AML-193 (cell line): ENCODE measurements at regions not wholly inside any gene's neighbourhood (a gene's known extent, or its start where the extent isn't known, plus 50 kb on each side); places are given as distances from the start of the nearest gene placed in this dataset.
"Not testable (repeated sequence)": the region's sequence is repeated elsewhere in the genome, so short reads cannot be mapped to it uniquely, and the experiment has no call there.

Experiments
- DNase-seq, 2 experiments: peaks; one replicate each; lab custom pipeline; 2025; lab: John Stamatoyannopoulos, UW

DNA sequence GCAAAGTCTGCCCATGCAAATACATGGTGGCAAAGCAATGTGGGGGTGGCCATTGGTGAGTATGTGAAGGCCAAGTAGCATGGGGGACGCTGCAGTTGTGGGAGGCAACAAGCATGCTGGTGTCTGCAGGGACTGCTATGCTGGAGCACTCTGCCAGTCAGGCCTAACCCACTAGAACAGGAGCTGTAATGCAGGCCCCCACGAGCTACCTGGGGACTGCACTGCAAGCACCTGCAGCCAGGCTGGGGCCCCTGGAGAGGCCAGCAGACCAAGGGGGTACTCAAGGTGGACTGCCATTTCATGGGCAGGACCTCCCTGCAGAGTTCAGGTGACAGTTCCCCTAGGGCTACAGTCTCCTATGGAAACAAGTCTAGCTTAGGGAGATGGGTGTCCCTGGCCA is 183.8 kb upstream of the PDE4D start:
- DNase-seq, result no peak

DNA sequence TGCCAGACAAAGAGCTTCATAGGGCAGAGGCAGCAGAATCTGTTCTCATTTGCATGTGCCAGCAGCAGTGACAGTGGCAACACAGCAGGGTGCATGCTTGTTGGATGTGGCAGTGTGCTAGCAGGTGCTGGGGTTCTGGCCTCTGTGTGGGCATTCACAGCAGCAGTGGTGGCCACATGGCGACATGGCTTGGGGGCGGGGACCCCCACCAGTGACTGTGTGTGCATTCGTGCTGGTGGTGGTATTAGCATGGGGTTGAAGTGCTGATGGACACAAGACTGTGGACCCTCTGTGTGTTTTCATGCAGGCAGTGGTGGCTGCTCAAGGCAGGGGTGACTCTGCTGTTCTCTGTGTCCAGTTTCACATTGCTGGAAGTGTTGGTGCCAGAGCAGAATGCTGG is 183.2 kb upstream of the PDE4D start:
- no peak for DNase-seq

- DNase-seq, result no peak
Measured at GRCh38 chr5:60066502-60066901, 173.0 kb upstream of the PDE4D start.

DNA sequence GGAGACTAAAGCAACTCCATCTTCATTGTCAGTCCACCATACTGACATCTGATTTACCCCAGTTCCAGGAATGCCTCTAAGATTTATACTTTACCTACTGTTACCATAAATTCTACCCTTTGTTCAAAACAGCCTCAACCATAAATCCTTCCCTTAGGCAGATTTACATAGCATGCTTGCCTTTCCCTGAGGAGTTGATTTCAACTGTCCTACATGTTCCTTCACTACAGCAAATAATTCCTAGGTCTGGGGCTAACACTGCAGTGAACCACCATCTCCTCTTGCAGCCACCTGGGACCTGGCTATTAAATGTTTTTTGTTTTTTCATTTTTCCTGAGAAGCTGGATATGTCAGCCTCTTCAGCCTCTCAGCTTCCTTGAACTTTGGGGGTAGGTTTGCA is 166.9 kb upstream of the PDE4D start:
- DNase-seq, result no peak

DNA sequence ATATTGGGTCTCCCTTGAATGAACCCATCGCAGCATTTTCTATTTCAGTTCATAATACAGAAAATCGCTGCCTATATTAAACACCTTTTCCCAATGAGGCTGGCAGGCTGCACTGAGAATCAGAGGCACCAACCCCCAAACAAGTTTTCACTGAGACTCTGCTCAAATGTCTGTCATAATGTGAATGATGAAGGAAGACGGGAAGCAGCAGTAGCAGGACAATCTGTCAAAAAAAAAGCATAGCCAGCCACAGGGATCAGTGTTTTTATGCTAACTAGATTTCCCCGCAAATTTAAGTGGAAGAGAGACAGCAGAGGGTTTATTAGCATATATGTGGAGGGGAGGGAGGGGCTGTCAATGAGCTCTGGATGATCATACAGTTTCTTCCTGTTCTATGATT is 162.7 kb upstream of the PDE4D start:
- DNase-seq, result no peak

GRCh38 chr5:60055168-60055567 is 161.6 kb upstream of the PDE4D start:
- no peak for DNase-seq

DNA sequence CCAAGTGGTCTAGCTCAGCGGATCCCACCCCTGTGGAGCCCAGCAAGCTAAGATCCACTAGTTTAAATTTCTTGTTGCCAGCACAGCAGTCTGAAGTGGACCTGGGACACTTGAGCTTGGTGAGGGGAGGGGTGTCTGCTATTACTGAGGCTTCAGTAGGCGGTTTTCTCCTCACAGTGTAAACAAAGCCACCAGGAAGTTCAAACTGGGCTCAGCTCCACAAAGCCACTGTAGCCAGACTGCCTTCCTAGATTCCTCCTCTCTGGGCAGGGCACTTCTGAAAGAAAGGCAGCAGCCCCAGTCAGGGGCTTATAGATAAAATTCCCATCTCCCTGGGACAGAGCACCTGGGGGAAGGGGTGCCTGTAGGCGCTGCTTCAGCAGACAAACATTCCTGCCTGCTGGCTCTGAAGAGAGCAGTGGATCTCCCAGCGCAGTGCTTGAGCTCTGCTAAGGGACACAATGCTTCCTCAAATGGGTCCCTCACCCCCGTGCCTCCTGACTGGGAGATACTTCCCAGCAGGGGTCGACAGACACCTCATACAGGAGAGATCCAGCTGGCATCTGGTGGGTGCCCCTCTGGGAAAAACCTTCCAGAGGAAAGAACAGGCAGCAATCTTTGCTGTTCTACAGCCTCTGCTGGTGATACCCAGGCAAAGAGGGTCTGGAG is 148.6 kb upstream of the PDE4D start:
- not testable (repeated sequence) for DNase-seq

DNA sequence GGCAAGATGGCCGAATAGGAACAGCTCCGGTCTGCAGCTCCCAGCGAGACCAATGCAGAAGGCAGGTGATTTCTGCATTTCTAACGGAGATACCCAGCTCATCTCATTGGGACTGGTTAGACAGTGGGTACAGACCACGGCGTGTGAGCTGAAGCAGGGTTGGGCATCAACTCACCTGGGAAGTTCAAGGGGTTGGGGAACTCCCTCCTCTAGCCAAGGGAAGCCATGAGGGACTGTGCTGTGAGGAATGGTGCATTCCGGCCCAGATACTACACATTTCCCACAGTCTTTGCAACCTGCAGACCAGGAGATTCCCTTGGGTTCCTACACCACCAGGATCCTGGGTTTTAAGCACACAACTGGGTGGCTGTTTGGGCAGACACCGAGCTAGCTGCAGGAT is 148.0 kb upstream of the PDE4D start:
- not testable (repeated sequence) for DNase-seq

DNA sequence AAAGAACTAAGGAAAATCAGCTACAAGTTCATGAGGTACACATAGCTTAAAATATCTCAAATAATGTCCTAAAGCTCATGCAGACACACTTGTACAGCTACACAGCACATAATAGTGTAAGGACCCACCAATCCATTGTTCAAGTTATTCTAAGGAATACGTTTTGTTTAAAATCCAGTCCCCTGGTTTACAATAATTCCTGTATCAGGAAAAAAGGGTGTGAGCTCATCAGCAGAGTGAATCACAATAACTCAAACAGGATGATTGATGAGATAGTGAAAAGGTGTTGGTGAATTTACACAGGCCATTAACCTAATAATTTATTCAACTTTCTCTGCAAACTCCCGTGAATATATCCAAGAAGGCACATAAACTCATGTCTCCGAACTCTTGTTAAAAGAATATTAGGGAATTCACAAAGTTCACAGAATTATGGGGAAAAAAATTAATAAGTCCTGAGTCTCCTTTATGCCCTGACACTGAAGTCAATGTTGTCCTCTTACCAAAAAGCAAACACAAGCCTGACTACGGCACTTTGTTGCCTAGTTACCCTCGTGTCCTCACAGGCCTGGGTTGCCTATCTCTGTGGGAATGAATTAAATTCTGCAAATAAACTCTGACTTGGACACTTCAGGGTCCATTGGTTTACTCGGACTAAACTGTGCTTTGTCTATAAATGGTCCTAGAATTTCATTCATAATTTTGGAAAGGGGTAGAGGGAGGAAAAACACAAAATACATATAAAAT is 142.8 kb upstream of the PDE4D start:
- DNase-seq, result no peak

DNA sequence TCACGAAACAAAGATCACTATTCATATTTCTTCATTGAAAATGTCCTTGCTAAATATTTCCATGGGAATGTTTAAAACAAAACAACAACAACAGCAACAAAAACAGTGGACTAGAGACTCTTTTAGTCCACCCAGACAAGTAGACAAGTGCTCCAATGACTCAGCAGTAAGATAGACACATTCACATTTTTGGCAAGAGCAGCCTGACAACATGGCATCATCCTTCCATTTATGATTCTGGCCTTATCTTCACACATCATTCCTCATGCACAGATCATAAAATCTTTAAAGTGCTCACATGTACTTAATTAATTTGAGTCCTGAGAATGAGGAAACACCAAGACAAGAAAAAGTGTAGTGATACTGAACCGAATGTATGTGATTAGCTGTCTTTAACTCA is 132.6 kb upstream of the PDE4D start:
- no peak for DNase-seq

DNA sequence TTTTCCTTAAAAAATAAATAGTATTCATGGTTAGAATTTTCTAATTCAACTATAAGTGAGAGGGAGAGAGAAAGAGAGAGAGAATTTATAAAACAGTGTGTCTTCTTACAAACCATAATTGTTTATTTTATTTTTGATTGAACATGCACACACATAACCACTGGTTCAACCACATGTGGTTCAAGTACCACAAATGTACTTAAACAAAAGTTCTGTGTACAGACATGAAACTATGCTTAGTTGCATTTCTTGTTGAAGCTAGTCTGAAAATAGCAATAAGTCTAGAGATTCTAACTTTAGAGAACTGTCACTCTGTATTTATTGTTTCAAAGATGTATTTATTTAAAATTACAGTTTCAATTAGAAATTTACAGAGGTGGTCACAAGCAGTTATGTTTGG is 130.6 kb upstream of the PDE4D start:
- no peak for DNase-seq

- no peak for DNase-seq
Measured at GRCh38 chr5:60023255-60023654, 129.7 kb upstream of the PDE4D start.

DNA sequence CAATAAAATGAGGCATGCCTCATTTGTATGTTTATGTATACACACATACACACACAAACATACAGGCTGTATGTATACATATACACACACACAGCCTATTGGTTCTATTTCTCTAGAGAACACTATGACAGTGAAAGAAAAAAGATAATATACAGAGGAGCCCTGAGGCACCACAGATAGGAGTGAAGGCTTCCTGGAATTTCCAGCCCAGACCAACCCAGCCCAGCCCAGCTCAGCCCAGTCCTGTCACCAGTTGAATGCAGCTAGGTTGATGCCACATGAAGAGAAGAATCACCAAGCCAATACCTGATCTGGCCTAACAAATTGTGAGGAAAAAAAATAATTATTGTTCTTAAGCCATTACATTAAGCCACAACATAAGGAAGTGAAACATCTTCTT is 126.9 kb upstream of the PDE4D start:
- no peak for DNase-seq

DNA sequence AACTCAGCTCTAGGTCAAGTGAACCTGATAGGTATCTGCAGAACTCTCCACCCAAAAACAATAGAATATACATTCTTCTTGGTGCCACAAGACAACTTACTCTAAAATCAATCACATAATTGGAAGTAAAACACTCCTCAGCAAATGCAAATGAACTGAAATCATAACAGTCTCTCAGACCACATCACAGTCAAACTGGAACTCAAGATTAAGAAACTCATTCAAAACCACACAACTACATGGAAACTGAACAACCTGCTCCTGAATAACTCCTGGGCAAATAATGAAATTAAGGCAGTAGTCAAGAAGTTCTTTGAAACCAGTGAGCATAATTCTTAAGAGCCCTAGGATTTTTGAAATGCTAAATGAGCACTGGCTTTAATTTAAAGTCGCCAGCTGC is 125.4 kb upstream of the PDE4D start:
- DNase-seq, result not testable (repeated sequence)

DNA sequence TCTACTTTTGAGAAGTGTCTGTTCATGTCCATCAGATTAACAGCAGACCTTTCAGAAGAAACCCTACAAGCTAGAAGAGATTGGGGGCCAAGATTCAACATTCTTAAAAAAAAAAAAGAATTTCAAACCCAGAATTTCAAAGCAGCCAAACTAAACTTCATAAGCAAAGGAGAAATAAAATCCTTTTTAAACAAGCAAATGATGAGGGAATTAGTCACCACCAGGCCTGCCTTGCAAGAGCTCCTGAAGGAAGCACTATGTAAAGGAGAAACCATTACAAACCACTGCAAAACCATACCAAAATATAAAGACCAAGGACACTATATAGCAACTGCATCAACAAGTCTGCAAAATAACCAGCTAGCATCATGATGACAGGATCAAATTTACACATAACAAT is 124.6 kb upstream of the PDE4D start:
- DNase-seq, result no peak

GRCh38 chr5:60014331-60014730 is 120.8 kb upstream of the PDE4D start:
- DNase-seq, result no peak

DNA sequence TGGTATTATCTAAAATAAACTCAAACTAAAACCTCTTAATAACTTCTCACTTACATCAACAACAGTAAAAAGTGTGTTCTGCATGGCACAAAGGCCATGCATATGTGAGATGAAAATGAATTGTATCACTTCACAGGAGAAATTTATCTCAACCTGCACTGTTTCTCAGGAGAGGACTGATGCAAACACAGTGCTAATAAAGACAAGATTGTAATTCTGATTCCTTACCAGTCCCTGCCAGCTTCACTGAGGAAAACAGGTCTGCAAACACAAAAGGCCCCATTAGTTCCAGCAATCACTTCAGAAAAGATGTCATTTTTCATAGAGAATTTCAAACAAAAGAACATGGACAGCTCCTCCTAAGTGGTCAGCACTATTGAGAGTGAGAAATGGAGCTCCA is 117.3 kb upstream of the PDE4D start:
- no peak for DNase-seq

GRCh38 chr5:60010328-60010727 is 116.8 kb upstream of the PDE4D start:
- DNase-seq, result peak in 1 of 2 experiments; percentile 20

GRCh38 chr5:60007729-60008128 is 114.2 kb upstream of the PDE4D start:
- no peak for DNase-seq

DNA sequence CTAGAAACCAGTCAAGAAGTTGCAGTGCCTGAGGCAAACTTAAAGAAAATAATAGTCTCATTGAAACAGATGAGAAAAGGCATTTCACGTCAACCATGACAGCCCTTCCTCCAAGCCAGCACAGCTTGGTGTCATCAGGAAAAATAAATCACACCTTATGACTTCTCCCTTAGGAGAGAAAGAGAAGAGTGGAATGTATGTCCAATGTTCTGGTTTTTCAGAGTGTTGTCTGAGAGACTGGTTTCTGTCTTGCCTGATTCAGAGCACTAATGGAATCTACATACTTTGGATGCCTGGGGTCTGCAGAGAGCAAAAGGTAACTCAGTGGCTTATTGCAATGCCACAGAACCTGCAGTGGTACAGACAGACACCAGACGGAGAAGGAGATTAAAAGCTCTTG is 105.5 kb upstream of the PDE4D start:
- no peak for DNase-seq

DNA sequence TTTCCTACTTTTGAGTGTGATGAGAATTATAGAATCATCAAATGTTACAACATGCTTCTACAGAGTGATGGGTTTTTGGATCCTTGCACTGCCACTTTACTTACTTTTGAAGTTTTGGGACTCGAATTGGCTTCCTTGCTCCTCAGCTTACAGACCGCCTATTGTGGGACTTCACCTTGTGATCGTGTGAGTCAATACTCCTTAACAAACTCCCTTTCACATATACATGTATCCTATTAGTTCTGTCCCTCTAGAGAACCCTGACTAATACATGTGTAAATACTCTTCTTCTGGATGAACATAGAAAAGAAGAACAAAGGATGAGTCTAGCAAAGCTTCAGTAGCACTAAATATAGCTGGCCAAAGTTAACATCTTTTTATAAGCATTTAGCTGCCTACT is 98.7 kb upstream of the PDE4D start:
- DNase-seq, result no peak

- no peak for DNase-seq
Measured at GRCh38 chr5:59988396-59988795, 94.9 kb upstream of the PDE4D start.

GRCh38 chr5:59976342-59976741 is 82.8 kb upstream of the PDE4D start:
- no peak for DNase-seq

GRCh38 chr5:59972043-59972442 is 78.5 kb upstream of the PDE4D start:
- no peak for DNase-seq
